HepG2 (cell line): ENCODE measurements at regions not wholly inside any gene's neighbourhood (a gene's known extent, or its start where the extent isn't known, plus 50 kb on each side); places are given as distances from the start of the nearest gene placed in this dataset.

ENCODE experiments used
- ATAC-seq: fragments of 200-7000 bp; cut with Tn5 transposase; 3 replicates; pipeline ENCODE4 v1.9.1; 2020; ENCODE audit warnings: mild to moderate bottlenecking, moderate library complexity
- BruUV-seq: library from RNA; stranded (reverse); fragments of 400-500 nt; replicated peaks from 2 replicates; lab custom pipeline; 2021; lab: Mats Ljungman, UMichigan
- CTCF ChIA-PET: fragments of 300-600 bp; formaldehyde crosslinking; extraction: SDS; loops from one replicate; lab custom pipeline; 2021; ENCODE audit warnings: low total read pairs, inconsistent platforms, low intra/inter-chr PET ratio; lab: Yijun Ruan, JAX
- POLR2A ChIA-PET: fragments of 350-600 bp; sonication (Branson Sonifier 250); formaldehyde crosslinking; loops from one replicate; lab custom pipeline; 2020; ENCODE audit warnings: antibody characterized with exemption, inconsistent platforms; lab: Yijun Ruan, JAX
- DNase-seq: peaks from one replicate; pipeline ENCODE4 v3.0.0-alpha.2; 2015; ENCODE audit warnings: low spot score
- FAIRE-seq: peaks from 3 replicates; lab custom pipeline; 2011; peaks lifted over from hg19 to GRCh38; lab: Jason Lieb, UNC
- H2AFZ ChIP-seq: one replicate; pipeline ENCODE4 v1.6.1; 2011; ENCODE audit warnings: low read length, inconsistent platforms
- H3K27ac ChIP-seq: fragments of 300-600 bp; 3 replicates; pipeline ENCODE4 v1.8.0; 2011; ENCODE audit warnings: mixed run types, mild to moderate bottlenecking, mixed read lengths, low read length, inconsistent platforms; ENCODE audit not compliant: insufficient read depth; ENCODE audit errors: extremely low read length
- H3K27me3 ChIP-seq, 2 experiments: fragments of 200-600 bp in 1 of 2; 2 replicates in 1 of 2; 3 replicates in 1 of 2; pipeline versions ENCODE4 v1.6.0 to v1.8.0; 2011; ENCODE audit warnings: low read length in 2 of 2, mild to moderate bottlenecking in 2 of 2, moderate library complexity in 2 of 2, inconsistent platforms in 1 of 2; ENCODE audit not compliant: insufficient read depth in 2 of 2, control insufficient read depth in 1 of 2
- H3K36me3 ChIP-seq, 2 experiments: fragments of 200-600 bp in 1 of 2; replicated peaks in 1 of 2; 2 replicates in 1 of 2; 3 replicates in 1 of 2; pipeline versions ENCODE4 v1.5.1 to v1.8.0; 2011; ENCODE audit warnings: low read length in 2 of 2, inconsistent platforms in 1 of 2; ENCODE audit not compliant: insufficient read depth in 2 of 2, control insufficient read depth in 1 of 2
- H3K4me1 ChIP-seq: 2 replicates; pipeline ENCODE4 v1.5.1; 2012; ENCODE audit warnings: low read length, inconsistent platforms; ENCODE audit not compliant: insufficient read depth
- H3K4me2 ChIP-seq: 2 replicates; pipeline ENCODE4 v1.6.0; 2011; ENCODE audit warnings: low read depth, low read length, inconsistent platforms
- H3K4me3 ChIP-seq, 3 experiments: fragments of 200-600 bp in 1 of 3; sonication (generic), shearing (Covaris generic) in 1 of 3; replicated peaks in 1 of 3; 2 replicates each; pipeline ENCODE4 v1.5.1; 2011 to 2016; ENCODE audit warnings: low read length in 3 of 3, inconsistent platforms in 2 of 3, low read depth in 2 of 3, mild to moderate bottlenecking in 2 of 3, control low read depth in 1 of 3, mixed read lengths in 1 of 3; ENCODE audit not compliant: insufficient read depth in 1 of 3
- H3K79me2 ChIP-seq: one replicate; pipeline ENCODE4 v1.6.1; 2011; ENCODE audit warnings: low read length, inconsistent platforms; ENCODE audit not compliant: insufficient read depth
- H3K9ac ChIP-seq: 2 replicates; pipeline ENCODE4 v1.6.0; 2011; ENCODE audit warnings: mild to moderate bottlenecking, low read depth, low read length, inconsistent platforms; ENCODE audit not compliant: insufficient read depth
- H3K9me3 ChIP-seq: 2 replicates; pipeline ENCODE4 v1.5.1; 2012; ENCODE audit warnings: mild to moderate bottlenecking, low read length
- H4K20me1 ChIP-seq: 2 replicates; pipeline ENCODE4 v1.6.0; 2011; ENCODE audit warnings: inconsistent platforms, mild to moderate bottlenecking, low read length, moderate library complexity; ENCODE audit not compliant: insufficient read depth
- MAFK ChIP-seq, 2 experiments: IDR thresholded peaks in 1 of 2; conservative IDR thresholded peaks in 1 of 2; 2 replicates each; pipeline ENCODE4 v1.6.1; 2011; ENCODE audit warnings: improper control_type of control experiment in 2 of 2, low read length in 2 of 2
- MED8 ChIP-seq: sonication (generic); formaldehyde crosslinking; IDR thresholded peaks from 2 replicates; pipeline ENCODE4 v1.8.1; 2023; ENCODE audit warnings: mild to moderate bottlenecking, missing genetic modification reagents; ENCODE audit not compliant: insufficient replicate concordance
- POGZ ChIP-seq: sonication (generic); formaldehyde crosslinking; IDR thresholded peaks from 2 replicates; pipeline ENCODE4 v1.4.0; 2020; ENCODE audit warnings: mild to moderate bottlenecking, missing genetic modification reagents
- RCOR2 ChIP-seq: IDR thresholded peaks from 2 replicates; pipeline ENCODE4 v1.6.1; 2016; ENCODE audit warnings: missing biosample characterization, missing genetic modification reagents
- SALL1 ChIP-seq: sonication (generic); formaldehyde crosslinking; IDR thresholded peaks from 2 replicates; pipeline ENCODE4 v1.8.0; 2022; ENCODE audit warnings: mild to moderate bottlenecking, missing genetic modification reagents
- TGIF2 ChIP-seq: IDR thresholded peaks from 2 replicates; pipeline ENCODE4 v1.6.1; 2016; ENCODE audit warnings: control low read depth, missing compliant biosample characterization
- ZBTB1 ChIP-seq: sonication (generic); formaldehyde crosslinking; IDR thresholded peaks from 2 replicates; pipeline ENCODE4 v1.4.0; 2020; ENCODE audit warnings: missing genetic modification reagents, borderline replicate concordance
- ZFP36L2 ChIP-seq: sonication (generic); formaldehyde crosslinking; IDR thresholded peaks from 2 replicates; pipeline ENCODE4 v1.4.0; 2020; ENCODE audit warnings: missing genetic modification reagents
- ZNF282 ChIP-seq: fragments of 450-650 bp; IDR thresholded peaks from 2 replicates; pipeline ENCODE4 v1.6.1; 2018; ENCODE audit not compliant: partially characterized antibody
- ZNF589 ChIP-seq: sonication (generic); formaldehyde crosslinking; conservative IDR thresholded peaks from 2 replicates; pipeline ENCODE4 v1.8.0; 2022; ENCODE audit warnings: mild to moderate bottlenecking, moderate library complexity, missing genetic modification reagents
- ZSCAN5A ChIP-seq: sonication (generic); formaldehyde crosslinking; IDR thresholded peaks from 2 replicates; pipeline ENCODE4 v1.8.0; 2022; ENCODE audit warnings: mild to moderate bottlenecking, missing genetic modification reagents, borderline replicate concordance
- ZSCAN9 ChIP-seq: IDR thresholded peaks from 2 replicates; pipeline ENCODE4 v1.6.1; 2016; ENCODE audit warnings: borderline replicate concordance
- WGBS: methylation state at CpG from one replicate; pipeline ENCODE4 v1.1.6; 2017; ENCODE audit warnings: low lambda C conversion rate; 5-methylcytosine and 5-hydroxymethylcytosine counted together
- in situ Hi-C: cut with HindIII; loops from 2 replicates; pipeline ENCODE4 v1.10.0; 2017; ENCODE audit warnings: low pct_unique_long_range_greater_than_20kb; ENCODE audit not compliant: extremely low pct_ligation_motif_present
- intact Hi-C: fragments of 100-400 bp; cut with micrococcal nuclease; formaldehyde crosslinking; loops from one replicate; pipeline ENCODE4 v1.10.0; 2022; ENCODE audit not compliant: unreplicated experiment
- TF ChIP-seq, protein P1 (sequence below): sonication (generic); formaldehyde crosslinking; IDR thresholded peaks from 2 replicates; pipeline ENCODE4 v1.4.0; 2020; ENCODE audit warnings: missing genetic modification reagents, low read depth, mild to moderate bottlenecking, borderline replicate concordance
- TF ChIP-seq, protein P2 (sequence below): sonication (generic); formaldehyde crosslinking; IDR thresholded peaks from 2 replicates; pipeline ENCODE4 v1.4.0; 2020; ENCODE audit warnings: missing genetic modification reagents, borderline replicate concordance

DNA sequence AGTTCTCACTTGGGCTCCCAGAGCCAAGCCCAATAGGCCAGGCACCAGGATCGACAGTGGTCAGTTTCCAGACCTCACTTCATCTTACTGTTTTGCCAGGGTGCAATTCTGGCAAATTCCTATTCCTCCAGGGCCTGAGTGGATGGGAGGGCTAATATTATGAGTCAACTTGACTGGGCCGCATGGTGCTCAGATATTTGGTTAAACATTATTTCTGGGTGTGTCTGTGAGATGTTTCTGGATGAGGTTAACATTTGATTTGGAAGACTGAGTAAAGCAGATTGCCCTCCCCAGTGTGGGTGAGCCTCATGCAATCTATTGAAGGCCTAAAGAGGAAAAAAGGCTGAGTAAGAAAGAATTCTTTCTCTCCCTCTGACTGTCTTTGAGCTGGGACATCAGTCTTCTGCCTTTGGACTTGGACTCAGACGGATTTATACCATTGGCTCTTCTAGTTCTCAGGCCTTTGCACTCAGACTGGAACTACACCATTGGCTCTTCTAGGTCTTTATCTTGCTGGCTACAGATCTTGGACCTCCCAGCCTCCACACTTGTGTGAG lies 132.9 kb upstream of the ZBED5 start:
- H3K27me3 ChIP-seq: no peaks in the 10 kb centered on the region; a peak in 1 of 5 replicates
- FAIRE-seq (no peak), DNase-seq (no peak), ATAC-seq (no peak)
- H4K20me1 ChIP-seq: no peaks in the 10 kb centered on the region
- no peak overlapping the region for H2AFZ ChIP-seq
- H3K9ac ChIP-seq: no peak overlapping the region
- no peaks in the 10 kb centered on the region for H3K9me3 ChIP-seq
- ChIA-PET CTCF (no interaction called here), POLR2A (no interaction called here)
- in situ Hi-C loops: no loop called here
- no peaks in the 10 kb centered on the region for H3K36me3 ChIP-seq
- 12% methylated on average over 3 of the region's 3 CpGs for WGBS
- H3K4me3 ChIP-seq: no peak overlapping the region
- intact Hi-C loops: no loop called here
- no TSS peak for BruUV-seq
- no peak overlapping the region for H3K4me2 ChIP-seq
- no peaks in the 10 kb centered on the region for H3K4me1 ChIP-seq
- no peaks in the 10 kb centered on the region for H3K79me2 ChIP-seq
- no peak overlapping the region for H3K27ac ChIP-seq
- no peak for TF ChIP-seq ZSCAN5A (CRISPR knock-in tag)
- TF ChIP-seq MED8 (CRISPR knock-in tag): no peak
- TF ChIP-seq ZFP36L2 (CRISPR knock-in tag): no peak
- TF ChIP-seq, all 625 proteins: peak for 0

- Histone ChIP-seq H3K36me3 (no peaks in the 10 kb centered on the region), H3K4me2 (no peak overlapping the region), H3K79me2 (no peaks in the 10 kb centered on the region), H3K9ac (no peak overlapping the region), H3K27ac (no peak overlapping the region), H3K4me3 (no peak overlapping the region), H4K20me1 (no peaks in the 10 kb centered on the region), H3K4me1 (no peaks in the 10 kb centered on the region), H2AFZ (no peak overlapping the region), H3K9me3 (no peaks in the 10 kb centered on the region), H3K27me3 (no peaks in the 10 kb centered on the region; a peak in 1 of 5 replicates)
- intact Hi-C loops (no loop called here), in situ Hi-C loops (no loop called here)
- POLR2A ChIA-PET: no interaction called here
- no TSS peak for BruUV-seq
- FAIRE-seq: no peak
- DNase-seq: no peak
- no peak for ATAC-seq
- 41% methylated on average over 4 of the region's 4 CpGs for WGBS
- CTCF ChIA-PET: no interaction called here
- TF ChIP-seq RCOR2 (CRISPR knock-in tag) (no peak), SALL1 (no peak), ZBTB1 (CRISPR knock-in tag) (no peak), MAFK (conservative IDR thresholded peaks at IDR 0.05 in 1 of 2, IDR thresholded peaks at IDR 0.05 in 1 of 2; ENCODE audit: low read length in 2 of 2) (no peak), POGZ (CRISPR knock-in tag) (no peak), ZNF589 (no peak), TGIF2 (CRISPR knock-in tag) (no peak), ZSCAN5A (CRISPR knock-in tag) (no peak), ZNF282 (no peak), ZSCAN9 (CRISPR knock-in tag) (no peak)
- TF ChIP-seq, protein P1, sequence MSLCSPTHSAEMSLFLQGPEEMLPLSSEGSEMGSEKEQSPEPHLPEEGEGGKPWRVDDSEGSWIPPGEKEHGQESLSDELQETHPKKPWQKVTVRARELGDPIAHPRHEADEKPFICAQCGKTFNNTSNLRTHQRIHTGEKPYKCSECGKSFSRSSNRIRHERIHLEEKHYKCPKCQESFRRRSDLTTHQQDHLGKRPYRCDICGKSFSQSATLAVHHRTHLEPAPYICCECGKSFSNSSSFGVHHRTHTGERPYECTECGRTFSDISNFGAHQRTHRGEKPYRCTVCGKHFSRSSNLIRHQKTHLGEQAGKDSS (CRISPR knock-in tag): no peak
- TF ChIP-seq, protein P2, sequence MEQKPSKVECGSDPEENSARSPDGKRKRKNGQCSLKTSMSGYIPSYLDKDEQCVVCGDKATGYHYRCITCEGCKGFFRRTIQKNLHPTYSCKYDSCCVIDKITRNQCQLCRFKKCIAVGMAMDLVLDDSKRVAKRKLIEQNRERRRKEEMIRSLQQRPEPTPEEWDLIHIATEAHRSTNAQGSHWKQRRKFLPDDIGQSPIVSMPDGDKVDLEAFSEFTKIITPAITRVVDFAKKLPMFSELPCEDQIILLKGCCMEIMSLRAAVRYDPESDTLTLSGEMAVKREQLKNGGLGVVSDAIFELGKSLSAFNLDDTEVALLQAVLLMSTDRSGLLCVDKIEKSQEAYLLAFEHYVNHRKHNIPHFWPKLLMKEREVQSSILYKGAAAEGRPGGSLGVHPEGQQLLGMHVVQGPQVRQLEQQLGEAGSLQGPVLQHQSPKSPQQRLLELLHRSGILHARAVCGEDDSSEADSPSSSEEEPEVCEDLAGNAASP (CRISPR knock-in tag): no peak
Measured at GRCh38 chr11:10990160-10990559, 132.3 kb upstream of the ZBED5 start.
